Activated CD8-positive, alpha-beta memory T cell treated with anti-CD3 and anti-CD28 coated beads, Interleukin-2, amount 10 ng/mL, durations not matched to agents 7 days and 5 days (primary cell): ENCODE measurements at regions not wholly inside any gene's neighbourhood (a gene's known extent, or its start where the extent isn't known, plus 50 kb on each side); places are given as distances from the start of the nearest gene placed in this dataset.

Source experiments
- ATAC-seq: fragments of 150-1000 bp; cut with Tn5 transposase; one replicate; pipeline ENCODE4 v1.10.0; 2021; ENCODE audit warnings: moderate library complexity
- CTCF ChIA-PET: fragments of 350-600 bp; sonication (Branson Sonifier 250); formaldehyde crosslinking; loops from one replicate; lab custom pipeline; 2021; ENCODE audit warnings: antibody characterized with exemption; lab: Charles Lee
- DNase-seq: peaks from one replicate; pipeline ENCODE4 v3.0.0-alpha.2; 2020
- H3K27ac Mint-ChIP-seq: one replicate; pipeline ENCODE4 v1.8.0; 2021; ENCODE audit warnings: mild to moderate bottlenecking, mixed read lengths
- H3K27me3 Mint-ChIP-seq: one replicate; pipeline ENCODE4 v1.8.0; 2021; ENCODE audit warnings: mixed read lengths
- H3K36me3 Mint-ChIP-seq: one replicate; pipeline ENCODE4 v1.8.0; 2021; ENCODE audit warnings: mild to moderate bottlenecking, mixed read lengths
- H3K4me1 Mint-ChIP-seq: one replicate; pipeline ENCODE4 v1.8.0; 2021; ENCODE audit warnings: mixed read lengths
- H3K4me3 Mint-ChIP-seq: one replicate; pipeline ENCODE4 v1.8.0; 2021; ENCODE audit warnings: mild to moderate bottlenecking, moderate library complexity, mixed read lengths
- H3K9me3 Mint-ChIP-seq: one replicate; pipeline ENCODE4 v1.8.0; 2022; ENCODE audit warnings: low read depth, mixed read lengths

DNA sequence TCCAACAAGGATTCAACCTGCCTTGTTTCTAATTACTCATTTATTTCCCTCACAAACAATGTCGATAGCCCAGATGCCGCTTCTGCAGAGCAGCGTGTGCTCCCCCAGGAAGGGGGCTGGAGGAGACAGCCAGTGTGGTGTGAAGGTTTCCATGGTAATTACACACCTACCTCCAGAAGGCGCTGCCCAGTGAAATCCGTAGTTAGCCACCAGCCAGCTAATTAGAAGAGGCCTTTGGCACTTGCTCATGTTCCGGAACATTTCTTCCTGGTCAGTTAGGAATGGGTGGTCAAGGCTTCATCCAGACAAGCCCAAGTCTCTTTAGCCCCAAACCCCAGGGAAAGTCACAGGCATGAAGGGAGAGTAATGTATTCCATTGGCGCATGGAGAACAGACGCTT is 342.5 kb upstream of the C16orf82 start:
- H3K27ac Mint-ChIP-seq, result no peak overlapping the region
- H3K9me3 Mint-ChIP-seq, result no peaks in the 10 kb centered on the region
- CTCF ChIA-PET, result no interaction called here
- peaks cover 1% of the 10 kb centered on the region for H3K27me3 Mint-ChIP-seq
- H3K36me3 Mint-ChIP-seq, result no peaks in the 10 kb centered on the region
- H3K4me3 Mint-ChIP-seq, result no peak overlapping the region
- ATAC-seq (no peak), DNase-seq (no peak)
- H3K4me1 Mint-ChIP-seq, result no peaks in the 10 kb centered on the region

DNA sequence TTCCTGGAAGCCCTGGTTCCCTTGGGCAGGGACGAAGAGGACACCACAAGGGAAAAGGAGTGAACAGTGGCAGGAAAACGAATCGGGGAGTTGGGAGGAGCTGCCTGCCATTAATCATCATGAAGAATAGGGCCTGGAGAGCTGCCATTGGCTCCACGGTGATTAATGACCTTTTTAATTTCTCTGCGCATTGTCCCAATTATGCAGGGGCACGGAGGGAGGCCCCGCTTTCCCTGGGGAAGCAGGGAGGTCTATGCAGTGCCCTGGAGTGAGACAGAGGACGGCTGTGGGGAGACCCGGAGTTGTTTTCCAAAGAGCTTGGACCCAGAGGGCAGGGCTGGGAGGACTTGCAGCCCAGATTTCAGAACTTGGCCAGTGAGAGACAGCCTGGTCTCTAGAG is 338.9 kb upstream of the C16orf82 start:
- no peak for ATAC-seq
- H3K27me3 Mint-ChIP-seq, result peaks cover 2% of the 10 kb centered on the region
- no peak overlapping the region for H3K4me3 Mint-ChIP-seq
- CTCF ChIA-PET, result no interaction called here
- DNase-seq, result no peak
- no peak overlapping the region for H3K27ac Mint-ChIP-seq
- no peaks in the 10 kb centered on the region for H3K9me3 Mint-ChIP-seq
- H3K4me1 Mint-ChIP-seq, result no peaks in the 10 kb centered on the region
- no peaks in the 10 kb centered on the region for H3K36me3 Mint-ChIP-seq

DNA sequence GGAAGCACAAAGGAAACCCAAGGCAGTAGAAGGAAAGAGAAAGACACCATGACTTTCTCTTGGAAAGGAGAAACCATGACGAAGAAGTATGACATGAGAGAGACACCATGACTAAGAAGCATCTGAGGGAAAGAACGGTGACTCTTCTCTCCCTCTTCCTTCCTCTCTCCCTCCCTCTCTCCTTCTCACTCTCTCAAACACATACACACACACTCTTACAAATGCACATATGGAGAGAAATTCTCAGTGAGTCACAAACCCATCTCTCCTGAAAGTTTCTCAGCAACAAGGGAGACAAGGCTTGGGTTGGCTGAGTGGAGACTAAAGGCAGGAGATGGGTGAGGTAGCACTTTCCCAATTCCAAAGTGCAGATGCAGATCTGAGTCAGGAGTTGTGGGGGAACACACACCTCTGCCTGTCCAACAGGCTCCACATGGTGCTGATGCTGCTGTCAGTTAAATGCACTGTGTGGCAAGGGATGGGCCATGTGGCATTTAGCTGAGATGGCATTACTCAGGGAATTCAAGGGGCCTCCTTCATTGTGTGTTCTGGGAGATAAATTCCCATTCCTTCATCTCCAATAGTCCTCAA is 336.7 kb upstream of the C16orf82 start:
- CTCF ChIA-PET, result no interaction called here
- no peak for ATAC-seq
- no peak overlapping the region for H3K27ac Mint-ChIP-seq

DNA sequence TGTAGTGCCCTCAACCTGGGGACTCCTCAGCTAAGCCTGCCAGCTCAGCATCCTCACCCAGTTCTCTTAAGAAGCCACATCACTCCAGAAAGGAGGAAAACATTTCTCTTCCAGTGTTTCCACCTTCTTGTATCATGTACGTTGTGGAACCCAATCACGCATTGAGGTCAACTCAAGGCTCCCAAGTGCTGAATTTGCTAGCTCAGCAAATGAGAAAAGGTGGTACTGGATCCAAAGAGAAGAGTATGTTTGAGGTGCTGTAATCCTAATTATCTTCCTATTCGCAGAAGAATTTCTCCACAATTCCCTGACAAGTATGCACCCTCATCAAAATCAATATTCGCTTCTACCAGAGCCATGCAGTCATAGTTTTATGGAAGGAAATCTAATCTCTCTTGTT is 335.0 kb upstream of the C16orf82 start:
- Mint-ChIP-seq H3K36me3 (no peaks in the 10 kb centered on the region), H3K27me3 (peaks cover 4% of the 10 kb centered on the region), H3K9me3 (no peaks in the 10 kb centered on the region), H3K27ac (no peak overlapping the region), H3K4me1 (no peaks in the 10 kb centered on the region), H3K4me3 (no peak overlapping the region)
- no peak for DNase-seq
- CTCF ChIA-PET, result no interaction called here
- ATAC-seq, result no peak

More for the DNA sequence above, 336.7 kb upstream of the C16orf82 start:
- no peaks in the 10 kb centered on the region for H3K36me3 Mint-ChIP-seq
- peaks cover 2% of the 10 kb centered on the region for H3K27me3 Mint-ChIP-seq
- no peaks in the 10 kb centered on the region for H3K4me1 Mint-ChIP-seq
- no peaks in the 10 kb centered on the region for H3K9me3 Mint-ChIP-seq
- no peak for DNase-seq
- H3K4me3 Mint-ChIP-seq, result no peak overlapping the region

DNA sequence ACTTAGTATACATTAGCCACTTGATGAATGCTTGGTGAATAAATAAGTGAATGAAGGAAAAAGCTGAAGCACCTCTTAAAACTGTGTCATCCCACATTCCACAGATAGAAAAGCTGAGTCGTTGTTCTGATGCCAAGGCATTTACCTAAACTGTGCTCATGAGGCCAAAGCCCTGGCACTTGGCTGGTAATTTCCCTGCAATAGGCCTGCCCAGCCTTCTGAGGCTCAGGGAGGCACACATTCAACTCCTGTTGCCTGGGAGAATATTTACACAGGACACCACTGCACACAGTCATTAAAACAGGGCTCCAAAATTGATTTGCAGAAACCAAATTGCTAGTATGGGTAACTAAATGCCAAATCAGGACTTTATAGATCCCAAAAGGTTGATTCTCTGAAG is 333.0 kb upstream of the C16orf82 start:
- CTCF ChIA-PET, result no interaction called here
- Mint-ChIP-seq H3K4me1 (no peaks in the 10 kb centered on the region), H3K27ac (no peak overlapping the region), H3K4me3 (no peak overlapping the region), H3K36me3 (no peaks in the 10 kb centered on the region), H3K27me3 (peaks cover 4% of the 10 kb centered on the region), H3K9me3 (no peaks in the 10 kb centered on the region)
- no peak for ATAC-seq
- no peak for DNase-seq

DNA sequence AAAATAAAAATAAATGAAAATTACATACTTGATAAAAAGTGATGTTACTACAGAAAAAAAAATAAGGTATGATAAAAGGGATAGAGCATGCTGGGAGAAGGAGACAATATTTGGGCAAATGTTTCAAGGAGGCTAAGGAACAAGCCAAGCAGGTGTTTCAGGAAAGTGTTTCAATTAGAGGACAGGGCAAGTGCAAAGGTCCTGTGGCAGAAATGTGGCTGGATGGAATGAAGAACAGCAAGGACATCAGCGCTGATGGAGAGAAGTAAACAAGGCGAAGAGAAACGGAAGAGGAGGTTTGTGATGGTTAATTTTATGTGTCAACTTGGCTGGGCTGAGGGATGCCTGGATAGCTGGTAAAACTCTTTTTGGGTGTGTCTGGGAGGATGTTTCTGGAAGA is 331.2 kb upstream of the C16orf82 start:
- Mint-ChIP-seq H3K36me3 (no peaks in the 10 kb centered on the region), H3K27me3 (peaks cover 2% of the 10 kb centered on the region), H3K4me1 (no peaks in the 10 kb centered on the region), H3K27ac (no peak overlapping the region), H3K9me3 (no peaks in the 10 kb centered on the region), H3K4me3 (no peak overlapping the region)
- ATAC-seq (no peak), DNase-seq (no peak)
- CTCF ChIA-PET, result no interaction called here

DNA sequence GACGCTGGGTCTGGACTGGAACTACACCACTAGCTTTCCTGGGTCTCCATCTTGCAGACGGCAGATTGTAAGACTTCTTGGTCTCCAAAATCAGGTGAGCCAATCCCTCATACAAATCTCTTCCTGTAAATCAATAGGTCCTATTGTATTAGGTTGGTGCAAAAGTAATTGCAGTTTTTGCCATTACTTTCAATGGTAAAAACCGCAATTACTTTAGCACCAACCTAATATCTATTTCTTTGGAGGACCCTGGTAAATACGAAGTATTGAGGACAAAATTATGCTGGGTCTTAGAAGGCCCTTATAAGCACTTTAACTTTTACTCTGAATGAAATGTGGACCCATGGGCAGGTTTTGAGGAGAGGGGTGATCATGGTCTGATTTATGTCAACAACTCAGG is 330.6 kb upstream of the C16orf82 start:
- Mint-ChIP-seq H3K27ac (no peak overlapping the region), H3K4me1 (no peaks in the 10 kb centered on the region), H3K36me3 (no peaks in the 10 kb centered on the region), H3K9me3 (no peaks in the 10 kb centered on the region), H3K4me3 (no peak overlapping the region), H3K27me3 (peaks cover 2% of the 10 kb centered on the region)
- no peak for ATAC-seq
- CTCF ChIA-PET, result no interaction called here
- no peak for DNase-seq

DNA sequence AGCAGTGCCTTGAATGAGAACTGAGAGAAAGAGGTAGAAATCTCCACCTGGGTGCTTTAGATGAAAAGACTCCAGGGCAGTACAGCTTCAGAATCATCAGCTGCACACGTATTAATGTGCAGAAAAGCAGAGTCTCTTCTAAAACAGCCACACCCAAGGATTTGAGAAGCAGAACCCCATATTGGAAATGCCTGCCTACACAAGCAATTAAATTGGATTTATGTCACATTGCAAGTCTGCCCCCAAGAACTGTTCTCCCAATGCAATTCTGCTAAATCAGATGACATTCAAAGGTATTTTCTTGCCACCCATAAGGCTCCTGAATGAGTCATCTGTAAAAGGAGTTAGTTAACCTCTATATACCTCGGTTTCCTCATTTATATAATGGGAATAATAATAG is 326.0 kb upstream of the C16orf82 start:
- no peak for ATAC-seq
- CTCF ChIA-PET, result no interaction called here
- Mint-ChIP-seq H3K4me3 (no peak overlapping the region), H3K4me1 (no peaks in the 10 kb centered on the region), H3K36me3 (no peaks in the 10 kb centered on the region), H3K9me3 (no peaks in the 10 kb centered on the region), H3K27ac (no peak overlapping the region), H3K27me3 (peaks cover 4% of the 10 kb centered on the region)
- DNase-seq, result no peak

DNA sequence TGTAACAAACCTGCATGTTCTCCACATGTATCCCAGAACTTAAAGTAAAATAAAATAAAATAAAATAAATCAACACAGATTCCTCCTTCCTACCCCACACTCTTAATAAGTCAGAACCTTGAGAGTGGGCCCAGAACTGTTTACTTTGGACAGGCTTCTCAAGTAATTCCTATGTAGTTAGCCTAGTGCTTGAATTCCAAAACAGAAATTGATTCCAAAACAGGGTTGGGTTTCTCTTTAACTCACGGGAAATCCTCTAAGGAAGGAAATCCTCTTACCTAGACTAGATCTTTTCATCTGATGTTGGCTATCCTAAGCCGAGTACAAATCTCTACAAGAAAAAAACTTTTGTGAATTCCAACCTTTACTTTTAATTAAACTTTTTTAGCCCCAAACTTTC is 324.7 kb upstream of the C16orf82 start:
- DNase-seq, result no peak
- ATAC-seq, result no peak
- Mint-ChIP-seq H3K9me3 (no peaks in the 10 kb centered on the region), H3K27me3 (peaks cover 7% of the 10 kb centered on the region), H3K4me3 (no peak overlapping the region), H3K36me3 (no peaks in the 10 kb centered on the region), H3K27ac (no peak overlapping the region), H3K4me1 (no peaks in the 10 kb centered on the region)
- CTCF ChIA-PET, result no interaction called here

DNA sequence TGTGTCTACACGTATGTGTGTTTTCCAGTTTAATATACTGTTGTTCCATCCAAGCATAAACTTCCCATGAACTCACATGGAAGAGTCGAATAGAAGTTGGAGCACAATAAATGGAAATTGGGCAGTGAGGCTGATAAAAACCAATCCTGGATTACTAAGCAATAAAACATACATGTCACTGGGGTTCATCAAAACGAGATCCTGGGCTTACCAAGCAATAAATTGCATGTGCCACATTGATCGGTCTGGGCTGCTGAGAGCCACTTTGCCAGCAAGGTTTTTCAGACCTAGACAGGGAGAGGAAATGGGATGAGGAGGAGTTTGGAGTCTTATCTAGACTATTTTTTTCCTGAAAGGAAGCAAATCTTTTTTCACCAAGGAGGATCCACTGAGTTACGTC is 322.3 kb upstream of the C16orf82 start:
- ATAC-seq (no peak), DNase-seq (no peak)
- Mint-ChIP-seq H3K27me3 (peaks cover 7% of the 10 kb centered on the region), H3K27ac (no peak overlapping the region), H3K4me3 (no peak overlapping the region), H3K36me3 (no peaks in the 10 kb centered on the region), H3K4me1 (no peaks in the 10 kb centered on the region), H3K9me3 (no peaks in the 10 kb centered on the region)
- CTCF ChIA-PET, result no interaction called here

DNA sequence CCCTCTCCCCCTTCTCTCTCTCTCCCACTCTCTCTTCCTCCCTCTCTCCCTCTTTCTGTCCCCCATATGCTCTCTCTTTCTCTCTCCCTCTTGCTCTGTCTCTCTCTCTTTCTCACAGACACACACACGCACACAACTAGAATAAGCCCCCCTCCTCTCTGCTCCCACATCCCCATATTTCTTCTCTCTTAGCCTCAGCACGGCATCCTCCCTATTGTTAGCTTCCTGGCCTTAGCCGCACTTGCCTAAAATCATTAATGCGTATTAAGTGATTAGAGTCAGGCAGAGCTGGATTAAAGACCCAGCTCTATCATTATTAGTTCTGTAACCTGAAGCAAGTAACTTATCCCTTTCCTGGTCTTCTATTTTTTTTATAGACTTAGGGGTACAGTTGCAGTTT is 319.0 kb upstream of the C16orf82 start:
- no peaks in the 10 kb centered on the region for H3K4me1 Mint-ChIP-seq
- no peak overlapping the region for H3K27ac Mint-ChIP-seq
- DNase-seq, result no peak
- ATAC-seq, result no peak
- H3K27me3 Mint-ChIP-seq, result peaks cover 7% of the 10 kb centered on the region
- H3K36me3 Mint-ChIP-seq, result no peaks in the 10 kb centered on the region
- H3K4me3 Mint-ChIP-seq, result no peak overlapping the region
- CTCF ChIA-PET, result no interaction called here
- no peaks in the 10 kb centered on the region for H3K9me3 Mint-ChIP-seq

DNA sequence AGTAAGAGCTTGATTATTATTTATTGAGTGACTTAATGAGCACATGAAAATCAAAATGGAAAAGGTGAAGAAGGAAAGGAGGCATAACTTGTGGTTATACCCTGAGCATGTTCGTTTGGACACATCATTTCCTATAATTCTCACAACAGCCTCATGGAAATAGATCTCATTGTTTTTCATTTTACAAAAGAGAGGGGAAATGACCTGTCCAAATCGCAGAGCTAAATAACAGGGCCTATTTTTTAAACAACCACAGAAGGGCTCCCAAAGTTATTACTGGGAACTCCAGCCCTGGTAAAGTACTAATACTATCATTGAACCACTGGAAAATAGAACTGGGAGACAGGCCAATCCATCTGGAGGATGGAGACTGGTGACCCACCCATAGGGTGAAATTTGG is 317.7 kb upstream of the C16orf82 start:
- H3K4me1 Mint-ChIP-seq, result no peaks in the 10 kb centered on the region
- H3K27ac Mint-ChIP-seq, result no peak overlapping the region
- ATAC-seq, result no peak
- no peaks in the 10 kb centered on the region for H3K36me3 Mint-ChIP-seq
- no peak overlapping the region for H3K4me3 Mint-ChIP-seq
- CTCF ChIA-PET, result no interaction called here
- DNase-seq, result no peak
- H3K9me3 Mint-ChIP-seq, result no peaks in the 10 kb centered on the region
- peaks cover 3% of the 10 kb centered on the region for H3K27me3 Mint-ChIP-seq

DNA sequence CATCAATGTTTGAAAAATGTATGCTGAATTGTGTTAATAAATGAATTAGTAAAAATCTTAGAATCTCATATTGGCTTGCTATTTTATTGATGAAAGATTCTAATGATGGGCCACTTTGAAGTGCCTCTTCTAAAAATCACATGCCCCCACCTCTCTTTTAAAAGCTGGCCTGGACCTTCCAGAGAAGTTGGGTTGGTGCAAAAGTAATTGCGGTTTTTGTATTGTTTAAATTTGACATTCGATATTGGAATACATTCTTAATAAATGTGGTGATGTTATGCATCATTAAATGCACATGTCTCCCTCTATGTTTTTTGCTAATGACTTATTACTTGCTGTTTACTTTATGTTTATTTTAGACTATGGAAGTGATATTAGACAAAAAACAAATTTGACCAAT is 314.6 kb upstream of the C16orf82 start:
- Mint-ChIP-seq H3K4me1 (no peaks in the 10 kb centered on the region), H3K4me3 (no peak overlapping the region), H3K27me3 (no peaks in the 10 kb centered on the region), H3K36me3 (no peaks in the 10 kb centered on the region), H3K27ac (no peak overlapping the region), H3K9me3 (peaks cover 3% of the 10 kb centered on the region)
- ATAC-seq (no peak), DNase-seq (no peak)
- CTCF ChIA-PET, result no interaction called here

DNA sequence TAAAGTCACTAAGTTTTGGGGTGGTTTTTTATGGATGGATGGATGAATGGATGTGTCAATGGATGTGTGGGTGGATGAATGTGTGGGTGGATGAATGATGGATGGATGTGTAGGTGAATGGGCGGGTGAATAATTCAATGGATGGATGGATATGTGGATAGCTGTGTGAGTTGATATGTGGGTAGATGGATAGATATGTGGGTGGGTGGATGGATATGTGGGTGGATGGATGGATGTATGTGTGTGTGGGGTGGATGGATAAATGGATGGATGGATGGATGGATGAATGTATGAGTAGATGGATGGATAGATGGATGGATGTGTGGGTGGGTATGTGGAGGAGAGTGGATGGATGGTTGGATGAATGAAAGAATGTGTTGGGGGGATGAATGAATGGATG is 310.1 kb upstream of the C16orf82 start:
- Mint-ChIP-seq H3K27ac (no peak overlapping the region), H3K4me1 (no peaks in the 10 kb centered on the region), H3K27me3 (no peaks in the 10 kb centered on the region), H3K4me3 (no peak overlapping the region), H3K9me3 (peaks cover 4% of the 10 kb centered on the region), H3K36me3 (no peaks in the 10 kb centered on the region)
- CTCF ChIA-PET, result no interaction called here
- no peak for DNase-seq
- no peak for ATAC-seq

DNA sequence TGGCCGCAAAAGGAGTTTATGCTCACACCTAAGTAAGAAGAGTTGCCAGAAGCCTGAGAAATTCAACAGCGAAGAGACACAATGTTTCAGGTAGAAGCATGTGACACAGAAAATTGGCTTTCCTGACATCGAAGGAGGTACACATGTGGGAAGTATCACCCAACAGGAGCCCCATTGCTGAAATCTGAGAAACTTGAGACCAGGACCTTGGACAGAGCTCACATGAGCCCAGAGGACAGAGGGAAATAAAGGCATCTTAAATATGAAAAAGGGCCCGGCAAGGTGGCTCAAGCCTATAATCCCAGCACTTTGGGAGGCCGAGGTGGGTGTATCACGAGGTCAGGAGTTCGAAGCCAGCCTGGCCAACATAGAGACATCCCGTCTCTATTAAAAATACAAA is 304.1 kb upstream of the C16orf82 start:
- no peak overlapping the region for H3K27ac Mint-ChIP-seq
- CTCF ChIA-PET, result no interaction called here

More for the DNA sequence above, 304.1 kb upstream of the C16orf82 start:
- H3K4me1 Mint-ChIP-seq, result no peaks in the 10 kb centered on the region
- H3K4me3 Mint-ChIP-seq, result no peak overlapping the region
- H3K27me3 Mint-ChIP-seq, result no peaks in the 10 kb centered on the region
- H3K9me3 Mint-ChIP-seq, result no peaks in the 10 kb centered on the region
- ATAC-seq (no peak), DNase-seq (no peak)
- no peaks in the 10 kb centered on the region for H3K36me3 Mint-ChIP-seq
